WTC11 (cell line): ENCODE measurements at regions not wholly inside any gene's neighbourhood (a gene's known extent, or its start where the extent isn't known, plus 50 kb on each side); places are given as distances from the start of the nearest gene placed in this dataset.

Experiments used
- ATAC-seq: fragments of 200-7000 bp; cut with Tn5 transposase; 2 replicates; pipeline ENCODE4 v1.10.0; 2021; ENCODE audit warnings: mild to moderate bottlenecking, moderate library complexity
- CTCF ChIA-PET: fragments of 300-600 bp; sonication (Branson Sonifier 250); formaldehyde crosslinking; loops from one replicate; lab custom pipeline; 2021; ENCODE audit warnings: antibody characterized with exemption; lab: Charles Lee
- POLR2A ChIA-PET: fragments of 350-600 bp; sonication (Branson Sonifier 250); formaldehyde crosslinking; loops from one replicate; lab custom pipeline; 2021; ENCODE audit warnings: antibody characterized with exemption; lab: Charles Lee
- DNase-seq: peaks from one replicate; pipeline ENCODE4 v3.0.0; 2021; ENCODE audit warnings: low spot score
- H3K27ac Mint-ChIP-seq: 2 replicates; pipeline ENCODE4 v1.8.0; 2021; ENCODE audit warnings: mixed read lengths
- H3K27me3 Mint-ChIP-seq: 2 replicates; pipeline ENCODE4 v1.8.0; 2021; ENCODE audit warnings: low read depth, mild to moderate bottlenecking, moderate library complexity, mixed read lengths
- H3K36me3 Mint-ChIP-seq: 2 replicates; pipeline ENCODE4 v1.8.0; 2021; ENCODE audit warnings: mixed read lengths
- H3K4me1 Mint-ChIP-seq: 2 replicates; pipeline ENCODE4 v1.8.0; 2022; ENCODE audit warnings: mixed read lengths
- H3K4me3 Mint-ChIP-seq: 2 replicates; pipeline ENCODE4 v1.8.0; 2021; ENCODE audit warnings: mild to moderate bottlenecking, moderate library complexity, mixed read lengths
- H3K9me3 Mint-ChIP-seq: 2 replicates; pipeline ENCODE4 v1.8.0; 2021; ENCODE audit warnings: mixed read lengths
- CBFB ChIP-seq: sonication (generic); formaldehyde crosslinking; IDR thresholded peaks from 2 replicates; pipeline ENCODE4 v1.8.1; 2022; ENCODE audit warnings: mild to moderate bottlenecking, low read depth, missing genetic modification reagents
- FOXP1 ChIP-seq: sonication (generic); formaldehyde crosslinking; IDR thresholded peaks from 2 replicates; pipeline ENCODE4 v1.8.0; 2022; ENCODE audit warnings: missing genetic modification reagents, mild to moderate bottlenecking, moderate library complexity, borderline replicate concordance
- GRHL2 ChIP-seq: fragments of 250-450 bp; sonication (Bioruptor Pico); IDR thresholded peaks from 2 replicates; pipeline ENCODE4 v1.8.0; 2022; ENCODE audit warnings: mild to moderate bottlenecking, moderate library complexity; ENCODE audit not compliant: insufficient replicate concordance, severe bottlenecking
- GTF2I ChIP-seq: fragments of 250-450 bp; sonication (Bioruptor Pico); conservative IDR thresholded peaks from 2 replicates; pipeline ENCODE4 v1.4.0; 2021; ENCODE audit warnings: mild to moderate bottlenecking
- HMGA2 ChIP-seq: fragments of 250-450 bp; sonication (Bioruptor Pico); IDR thresholded peaks from 2 replicates; pipeline ENCODE4 v1.4.0; 2021; ENCODE audit warnings: mild to moderate bottlenecking, moderate library complexity
- IRF2 ChIP-seq: sonication (generic); formaldehyde crosslinking; IDR thresholded peaks from 2 replicates; pipeline ENCODE4 v1.8.0; 2022; ENCODE audit warnings: low read depth, missing genetic modification reagents, borderline replicate concordance
- JUN ChIP-seq: sonication (generic); formaldehyde crosslinking; IDR thresholded peaks from 2 replicates; pipeline ENCODE4 v1.8.0; 2023; ENCODE audit warnings: mild to moderate bottlenecking, missing genetic modification reagents
- NFATC4 ChIP-seq: fragments of 250-450 bp; sonication (Bioruptor Pico); IDR thresholded peaks from 2 replicates; pipeline ENCODE4 v1.9.0; 2021; ENCODE audit warnings: mild to moderate bottlenecking
- NFYB ChIP-seq: sonication (generic); formaldehyde crosslinking; conservative IDR thresholded peaks from 2 replicates; pipeline ENCODE4 v1.8.0; 2022; ENCODE audit warnings: low read depth, missing genetic modification reagents
- OVOL2 ChIP-seq: fragments of 250-450 bp; sonication (Bioruptor Pico); IDR thresholded peaks from 2 replicates; pipeline ENCODE4 v1.9.0; 2021; ENCODE audit warnings: mild to moderate bottlenecking, borderline replicate concordance
- TEAD1 ChIP-seq: sonication (generic); formaldehyde crosslinking; IDR thresholded peaks from 2 replicates; pipeline ENCODE4 v1.8.0; 2022; ENCODE audit warnings: mild to moderate bottlenecking, missing genetic modification reagents
- TEAD4 ChIP-seq: sonication (generic); formaldehyde crosslinking; IDR thresholded peaks from 2 replicates; pipeline ENCODE4 v1.8.0; 2022; ENCODE audit warnings: mild to moderate bottlenecking, missing genetic modification reagents
- TP53 ChIP-seq: sonication (generic); formaldehyde crosslinking; IDR thresholded peaks from 2 replicates; pipeline ENCODE4 v1.8.1; 2023; ENCODE audit warnings: mild to moderate bottlenecking, missing genetic modification reagents
- ZNF219 ChIP-seq: sonication (generic); formaldehyde crosslinking; IDR thresholded peaks from 2 replicates; pipeline ENCODE4 v1.8.0; 2023; ENCODE audit warnings: missing genetic modification reagents, mild to moderate bottlenecking, borderline replicate concordance
- TF ChIP-seq, protein P1 (sequence below): sonication (generic); formaldehyde crosslinking; IDR thresholded peaks from 2 replicates; pipeline ENCODE4 v1.8.1; 2023; ENCODE audit warnings: mild to moderate bottlenecking, missing genetic modification reagents
- TF ChIP-seq, protein P2 (sequence below): sonication (generic); formaldehyde crosslinking; IDR thresholded peaks from 2 replicates; pipeline ENCODE4 v1.8.0; 2023; ENCODE audit warnings: mild to moderate bottlenecking, missing genetic modification reagents
- TF ChIP-seq, protein P3 (sequence below): sonication (generic); formaldehyde crosslinking; IDR thresholded peaks from 2 replicates; pipeline ENCODE4 v1.8.0; 2022; ENCODE audit warnings: mild to moderate bottlenecking, missing genetic modification reagents
- TF ChIP-seq, protein P4 (sequence below): sonication (generic); formaldehyde crosslinking; IDR thresholded peaks from 2 replicates; pipeline ENCODE4 v1.8.1; 2022; ENCODE audit warnings: missing genetic modification reagents, borderline replicate concordance
- TF ChIP-seq, protein P5 (sequence below): sonication (generic); formaldehyde crosslinking; IDR thresholded peaks from 2 replicates; pipeline ENCODE4 v1.8.1; 2023; ENCODE audit warnings: mild to moderate bottlenecking, missing genetic modification reagents, borderline replicate concordance
- TF ChIP-seq, protein P6 (sequence below): fragments of 250-450 bp; sonication (Bioruptor Pico); IDR thresholded peaks from 2 replicates; pipeline ENCODE4 v1.9.0; 2021; ENCODE audit warnings: mild to moderate bottlenecking

DNA sequence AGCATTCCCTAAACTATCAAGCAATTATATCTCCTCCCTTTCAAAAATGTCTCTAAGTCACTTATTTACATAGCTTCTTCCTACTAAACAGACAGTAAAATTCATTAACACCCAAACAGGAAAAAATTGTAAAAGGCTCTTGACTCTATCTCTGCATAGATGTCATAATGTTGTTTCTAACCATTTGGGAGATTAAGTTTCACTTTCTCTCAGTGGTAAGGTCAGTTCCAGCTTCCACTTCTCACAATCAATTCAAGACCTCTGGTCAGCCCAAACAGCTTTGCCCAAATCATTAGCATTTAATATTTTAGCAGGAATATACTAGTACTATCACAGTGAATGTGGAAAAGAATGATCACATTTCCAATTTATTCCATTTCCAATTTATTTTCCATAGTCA, 374.3 kb upstream of the MC4R start:
- Mint-ChIP-seq H3K27ac (no peak overlapping the region), H3K27me3 (no peaks in the 10 kb centered on the region), H3K9me3 (no peaks in the 10 kb centered on the region), H3K4me1 (no peaks in the 10 kb centered on the region), H3K36me3 (no peaks in the 10 kb centered on the region), H3K4me3 (no peak overlapping the region)
- ChIA-PET POLR2A (no interaction called here), CTCF (no interaction called here)
- no peak for TF ChIP-seq FOXP1 (CRISPR knock-in tag)
- no peak for TF ChIP-seq TEAD1 (CRISPR knock-in tag)
- no peak for TF ChIP-seq GTF2I
- TF ChIP-seq, protein P1, sequence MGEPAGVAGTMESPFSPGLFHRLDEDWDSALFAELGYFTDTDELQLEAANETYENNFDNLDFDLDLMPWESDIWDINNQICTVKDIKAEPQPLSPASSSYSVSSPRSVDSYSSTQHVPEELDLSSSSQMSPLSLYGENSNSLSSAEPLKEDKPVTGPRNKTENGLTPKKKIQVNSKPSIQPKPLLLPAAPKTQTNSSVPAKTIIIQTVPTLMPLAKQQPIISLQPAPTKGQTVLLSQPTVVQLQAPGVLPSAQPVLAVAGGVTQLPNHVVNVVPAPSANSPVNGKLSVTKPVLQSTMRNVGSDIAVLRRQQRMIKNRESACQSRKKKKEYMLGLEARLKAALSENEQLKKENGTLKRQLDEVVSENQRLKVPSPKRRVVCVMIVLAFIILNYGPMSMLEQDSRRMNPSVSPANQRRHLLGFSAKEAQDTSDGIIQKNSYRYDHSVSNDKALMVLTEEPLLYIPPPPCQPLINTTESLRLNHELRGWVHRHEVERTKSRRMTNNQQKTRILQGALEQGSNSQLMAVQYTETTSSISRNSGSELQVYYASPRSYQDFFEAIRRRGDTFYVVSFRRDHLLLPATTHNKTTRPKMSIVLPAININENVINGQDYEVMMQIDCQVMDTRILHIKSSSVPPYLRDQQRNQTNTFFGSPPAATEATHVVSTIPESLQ (CRISPR knock-in tag) = no peak
- no peak for TF ChIP-seq TEAD4
- TF ChIP-seq CBFB (CRISPR knock-in tag) = no peak
- TF ChIP-seq TP53 (CRISPR knock-in tag) = no peak
- TF ChIP-seq, protein P2, sequence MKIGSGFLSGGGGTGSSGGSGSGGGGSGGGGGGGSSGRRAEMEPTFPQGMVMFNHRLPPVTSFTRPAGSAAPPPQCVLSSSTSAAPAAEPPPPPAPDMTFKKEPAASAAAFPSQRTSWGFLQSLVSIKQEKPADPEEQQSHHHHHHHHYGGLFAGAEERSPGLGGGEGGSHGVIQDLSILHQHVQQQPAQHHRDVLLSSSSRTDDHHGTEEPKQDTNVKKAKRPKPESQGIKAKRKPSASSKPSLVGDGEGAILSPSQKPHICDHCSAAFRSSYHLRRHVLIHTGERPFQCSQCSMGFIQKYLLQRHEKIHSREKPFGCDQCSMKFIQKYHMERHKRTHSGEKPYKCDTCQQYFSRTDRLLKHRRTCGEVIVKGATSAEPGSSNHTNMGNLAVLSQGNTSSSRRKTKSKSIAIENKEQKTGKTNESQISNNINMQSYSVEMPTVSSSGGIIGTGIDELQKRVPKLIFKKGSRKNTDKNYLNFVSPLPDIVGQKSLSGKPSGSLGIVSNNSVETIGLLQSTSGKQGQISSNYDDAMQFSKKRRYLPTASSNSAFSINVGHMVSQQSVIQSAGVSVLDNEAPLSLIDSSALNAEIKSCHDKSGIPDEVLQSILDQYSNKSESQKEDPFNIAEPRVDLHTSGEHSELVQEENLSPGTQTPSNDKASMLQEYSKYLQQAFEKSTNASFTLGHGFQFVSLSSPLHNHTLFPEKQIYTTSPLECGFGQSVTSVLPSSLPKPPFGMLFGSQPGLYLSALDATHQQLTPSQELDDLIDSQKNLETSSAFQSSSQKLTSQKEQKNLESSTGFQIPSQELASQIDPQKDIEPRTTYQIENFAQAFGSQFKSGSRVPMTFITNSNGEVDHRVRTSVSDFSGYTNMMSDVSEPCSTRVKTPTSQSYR (CRISPR knock-in tag) = no peak
- ATAC-seq (no peak), DNase-seq (no peak)

DNA sequence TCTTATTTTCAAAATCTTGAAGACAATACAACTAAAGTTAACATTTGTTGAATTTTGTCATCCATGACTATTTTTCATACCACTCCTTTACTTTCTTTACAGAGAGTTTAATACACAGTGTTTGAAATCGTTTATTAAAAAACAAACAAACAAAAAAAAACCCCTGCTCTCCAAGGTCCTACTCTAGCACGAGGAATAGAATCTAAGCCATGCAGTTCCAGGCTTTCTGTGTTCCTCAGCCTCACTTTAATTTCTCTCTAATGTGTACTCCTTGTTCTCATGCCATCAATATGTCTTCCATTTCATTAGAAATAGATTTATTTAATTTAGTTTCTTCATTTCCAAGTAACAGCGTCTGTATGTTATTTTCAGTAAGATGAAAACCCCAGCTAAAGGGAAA, 381.2 kb upstream of the MC4R start:
- TF ChIP-seq ZNF219 (CRISPR knock-in tag) = no peak
- TF ChIP-seq, protein P3, sequence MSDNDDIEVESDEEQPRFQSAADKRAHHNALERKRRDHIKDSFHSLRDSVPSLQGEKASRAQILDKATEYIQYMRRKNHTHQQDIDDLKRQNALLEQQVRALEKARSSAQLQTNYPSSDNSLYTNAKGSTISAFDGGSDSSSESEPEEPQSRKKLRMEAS (CRISPR knock-in tag) = no peak
- TF ChIP-seq TEAD1 (CRISPR knock-in tag) = no peak
- no peak for TF ChIP-seq HMGA2 (CRISPR knock-in tag)
- no peak for TF ChIP-seq JUN
- TF ChIP-seq IRF2 (CRISPR knock-in tag) = no peak
- no peak for TF ChIP-seq NFYB (CRISPR knock-in tag)
- no peak for TF ChIP-seq NFATC4 (CRISPR knock-in tag)
- TF ChIP-seq, protein P4, sequence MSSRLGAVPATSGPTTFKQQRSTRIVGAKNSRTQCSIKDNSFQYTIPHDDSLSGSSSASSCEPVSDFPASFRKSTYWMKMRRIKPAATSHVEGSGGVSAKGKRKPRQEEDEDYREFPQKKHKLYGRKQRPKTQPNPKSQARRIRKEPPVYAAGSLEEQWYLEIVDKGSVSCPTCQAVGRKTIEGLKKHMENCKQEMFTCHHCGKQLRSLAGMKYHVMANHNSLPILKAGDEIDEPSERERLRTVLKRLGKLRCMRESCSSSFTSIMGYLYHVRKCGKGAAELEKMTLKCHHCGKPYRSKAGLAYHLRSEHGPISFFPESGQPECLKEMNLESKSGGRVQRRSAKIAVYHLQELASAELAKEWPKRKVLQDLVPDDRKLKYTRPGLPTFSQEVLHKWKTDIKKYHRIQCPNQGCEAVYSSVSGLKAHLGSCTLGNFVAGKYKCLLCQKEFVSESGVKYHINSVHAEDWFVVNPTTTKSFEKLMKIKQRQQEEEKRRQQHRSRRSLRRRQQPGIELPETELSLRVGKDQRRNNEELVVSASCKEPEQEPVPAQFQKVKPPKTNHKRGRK (CRISPR knock-in tag) = no peak
- no peak for TF ChIP-seq OVOL2
- POLR2A ChIA-PET = no interaction called here
- Mint-ChIP-seq H3K36me3 (no peaks in the 10 kb centered on the region), H3K9me3 (no peaks in the 10 kb centered on the region), H3K27me3 (no peaks in the 10 kb centered on the region), H3K27ac (no peak overlapping the region), H3K4me3 (no peak overlapping the region), H3K4me1 (no peaks in the 10 kb centered on the region)
- DNase-seq (no peak), ATAC-seq (no peak)
- CTCF ChIA-PET = no interaction called here

DNA sequence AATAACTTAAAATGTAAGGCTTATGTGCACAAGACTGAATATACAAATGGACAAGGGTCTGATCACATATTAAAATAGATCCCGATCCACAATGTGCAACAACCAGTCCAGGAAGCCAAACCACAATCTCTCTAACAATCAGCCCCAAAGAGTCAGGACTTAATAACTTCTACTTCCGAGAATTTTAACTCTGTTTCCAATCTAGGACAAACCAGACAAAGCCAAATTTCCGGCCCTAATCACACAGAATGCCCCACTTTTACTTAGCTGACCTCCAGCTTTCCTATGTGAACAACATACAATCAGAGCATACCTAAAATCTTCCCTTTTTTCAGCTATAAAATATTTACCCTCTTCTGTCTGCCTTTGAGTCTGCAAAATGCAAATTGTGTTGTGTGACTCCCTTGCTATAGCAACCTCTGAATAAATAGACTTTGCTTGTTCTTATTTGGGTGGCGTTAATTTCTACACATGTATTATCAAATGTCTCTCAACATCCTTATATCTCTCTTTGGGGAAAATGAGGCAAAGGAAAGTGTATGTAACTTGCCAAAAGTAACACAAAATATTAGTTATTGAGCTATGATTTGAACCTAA, 381.9 kb upstream of the MC4R start:
- H3K9me3 Mint-ChIP-seq = no peaks in the 10 kb centered on the region
- H3K27ac Mint-ChIP-seq = no peak overlapping the region; the same call in 1 of the 2 replicates
- no peaks in the 10 kb centered on the region for H3K27me3 Mint-ChIP-seq
- DNase-seq (no peak), ATAC-seq (no peak)
- H3K4me3 Mint-ChIP-seq = no peak overlapping the region
- H3K36me3 Mint-ChIP-seq = no peaks in the 10 kb centered on the region
- TF ChIP-seq, protein P4 (CRISPR knock-in tag) = no peak
- TF ChIP-seq GRHL2 = no peak
- TF ChIP-seq, protein P5, sequence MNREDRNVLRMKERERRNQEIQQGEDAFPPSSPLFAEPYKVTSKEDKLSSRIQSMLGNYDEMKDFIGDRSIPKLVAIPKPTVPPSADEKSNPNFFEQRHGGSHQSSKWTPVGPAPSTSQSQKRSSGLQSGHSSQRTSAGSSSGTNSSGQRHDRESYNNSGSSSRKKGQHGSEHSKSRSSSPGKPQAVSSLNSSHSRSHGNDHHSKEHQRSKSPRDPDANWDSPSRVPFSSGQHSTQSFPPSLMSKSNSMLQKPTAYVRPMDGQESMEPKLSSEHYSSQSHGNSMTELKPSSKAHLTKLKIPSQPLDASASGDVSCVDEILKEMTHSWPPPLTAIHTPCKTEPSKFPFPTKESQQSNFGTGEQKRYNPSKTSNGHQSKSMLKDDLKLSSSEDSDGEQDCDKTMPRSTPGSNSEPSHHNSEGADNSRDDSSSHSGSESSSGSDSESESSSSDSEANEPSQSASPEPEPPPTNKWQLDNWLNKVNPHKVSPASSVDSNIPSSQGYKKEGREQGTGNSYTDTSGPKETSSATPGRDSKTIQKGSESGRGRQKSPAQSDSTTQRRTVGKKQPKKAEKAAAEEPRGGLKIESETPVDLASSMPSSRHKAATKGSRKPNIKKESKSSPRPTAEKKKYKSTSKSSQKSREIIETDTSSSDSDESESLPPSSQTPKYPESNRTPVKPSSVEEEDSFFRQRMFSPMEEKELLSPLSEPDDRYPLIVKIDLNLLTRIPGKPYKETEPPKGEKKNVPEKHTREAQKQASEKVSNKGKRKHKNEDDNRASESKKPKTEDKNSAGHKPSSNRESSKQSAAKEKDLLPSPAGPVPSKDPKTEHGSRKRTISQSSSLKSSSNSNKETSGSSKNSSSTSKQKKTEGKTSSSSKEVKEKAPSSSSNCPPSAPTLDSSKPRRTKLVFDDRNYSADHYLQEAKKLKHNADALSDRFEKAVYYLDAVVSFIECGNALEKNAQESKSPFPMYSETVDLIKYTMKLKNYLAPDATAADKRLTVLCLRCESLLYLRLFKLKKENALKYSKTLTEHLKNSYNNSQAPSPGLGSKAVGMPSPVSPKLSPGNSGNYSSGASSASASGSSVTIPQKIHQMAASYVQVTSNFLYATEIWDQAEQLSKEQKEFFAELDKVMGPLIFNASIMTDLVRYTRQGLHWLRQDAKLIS (CRISPR knock-in tag) = no peak
- TF ChIP-seq, protein P6, sequence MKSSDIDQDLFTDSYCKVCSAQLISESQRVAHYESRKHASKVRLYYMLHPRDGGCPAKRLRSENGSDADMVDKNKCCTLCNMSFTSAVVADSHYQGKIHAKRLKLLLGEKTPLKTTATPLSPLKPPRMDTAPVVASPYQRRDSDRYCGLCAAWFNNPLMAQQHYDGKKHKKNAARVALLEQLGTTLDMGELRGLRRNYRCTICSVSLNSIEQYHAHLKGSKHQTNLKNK (CRISPR knock-in tag) = no peak
- H3K4me1 Mint-ChIP-seq = no peaks in the 10 kb centered on the region
- POLR2A ChIA-PET = no interaction called here
- CTCF ChIA-PET = no interaction called here
